HepG2 (cell line): ENCODE measurements at regions not wholly inside any gene's neighbourhood (a gene's known extent, or its start where the extent isn't known, plus 50 kb on each side); places are given as distances from the start of the nearest gene placed in this dataset.

Source experiments
- KLF9 ChIP-seq: IDR thresholded peaks from 2 replicates; pipeline ENCODE4 v1.6.1; 2016; ENCODE audit warnings: low read depth
- NCOA5 ChIP-seq: sonication (generic); formaldehyde crosslinking; IDR thresholded peaks from 2 replicates; pipeline ENCODE4 v1.4.0; 2020; ENCODE audit warnings: missing genetic modification reagents
- PITX1 ChIP-seq: sonication (generic); formaldehyde crosslinking; IDR thresholded peaks from 2 replicates; pipeline ENCODE4 v1.5.1; 2020; ENCODE audit warnings: mild to moderate bottlenecking, missing genetic modification reagents
- SOX6 ChIP-seq, 2 experiments: fragments of 450-650 bp in 1 of 2; sonication (generic) in 1 of 2; formaldehyde crosslinking in 1 of 2; IDR thresholded peaks; 2 replicates each; pipeline versions ENCODE4 v1.4.0 to v1.6.1; 2017 to 2020; ENCODE audit warnings: antibody characterized with exemption in 1 of 2, mild to moderate bottlenecking in 1 of 2, missing genetic modification reagents in 1 of 2
- STAG1 ChIP-seq: sonication (generic); formaldehyde crosslinking; IDR thresholded peaks from 2 replicates; pipeline ENCODE4 v1.4.0; 2020; ENCODE audit warnings: missing genetic modification reagents
- ZBTB7B ChIP-seq: sonication (generic); formaldehyde crosslinking; IDR thresholded peaks from 2 replicates; pipeline ENCODE4 v1.4.0; 2020; ENCODE audit warnings: missing genetic modification reagents
- ZC3H4 ChIP-seq: sonication (generic); formaldehyde crosslinking; IDR thresholded peaks from 2 replicates; pipeline ENCODE4 v1.4.0; 2020; ENCODE audit warnings: missing genetic modification reagents, borderline replicate concordance
- ZNF484 ChIP-seq: sonication (generic); formaldehyde crosslinking; IDR thresholded peaks from 2 replicates; pipeline ENCODE4 v1.5.1; 2020; ENCODE audit warnings: mild to moderate bottlenecking, low read depth, missing genetic modification reagents, borderline replicate concordance
- TF ChIP-seq, protein P1 (sequence below), 2 experiments: sonication (generic) in 1 of 2; formaldehyde crosslinking in 1 of 2; IDR thresholded peaks; 2 replicates each; pipeline versions ENCODE4 v1.4.0 to v1.6.1; 2018 to 2020; ENCODE audit warnings: missing genetic modification reagents in 2 of 2, borderline replicate concordance in 1 of 2, low read depth in 1 of 2, mild to moderate bottlenecking in 1 of 2, missing biosample characterization in 1 of 2
- TF ChIP-seq, protein P2 (sequence below): IDR thresholded peaks from 2 replicates; pipeline ENCODE4 v1.6.1; 2016; ENCODE audit warnings: mild to moderate bottlenecking
- TF ChIP-seq, protein P3 (sequence below): sonication (generic); formaldehyde crosslinking; IDR thresholded peaks from 2 replicates; pipeline ENCODE4 v1.4.0; 2020; ENCODE audit warnings: missing genetic modification reagents
- TF ChIP-seq, protein P4 (sequence below): IDR thresholded peaks from 2 replicates; pipeline ENCODE4 v1.6.1; 2016; ENCODE audit warnings: low read depth
- TF ChIP-seq, protein P5 (sequence below): sonication (generic); formaldehyde crosslinking; IDR thresholded peaks from 2 replicates; pipeline ENCODE4 v1.9.0; 2022; ENCODE audit warnings: missing genetic modification reagents, mild to moderate bottlenecking, borderline replicate concordance
- TF ChIP-seq, protein P6 (sequence below): sonication (generic); formaldehyde crosslinking; IDR thresholded peaks from 2 replicates; pipeline ENCODE4 v1.4.0; 2020; ENCODE audit warnings: missing genetic modification reagents
- TF ChIP-seq, protein P7 (sequence below): sonication (generic); formaldehyde crosslinking; IDR thresholded peaks from 2 replicates; pipeline ENCODE4 v1.4.0; 2020; ENCODE audit warnings: missing genetic modification reagents, mild to moderate bottlenecking, borderline replicate concordance

DNA sequence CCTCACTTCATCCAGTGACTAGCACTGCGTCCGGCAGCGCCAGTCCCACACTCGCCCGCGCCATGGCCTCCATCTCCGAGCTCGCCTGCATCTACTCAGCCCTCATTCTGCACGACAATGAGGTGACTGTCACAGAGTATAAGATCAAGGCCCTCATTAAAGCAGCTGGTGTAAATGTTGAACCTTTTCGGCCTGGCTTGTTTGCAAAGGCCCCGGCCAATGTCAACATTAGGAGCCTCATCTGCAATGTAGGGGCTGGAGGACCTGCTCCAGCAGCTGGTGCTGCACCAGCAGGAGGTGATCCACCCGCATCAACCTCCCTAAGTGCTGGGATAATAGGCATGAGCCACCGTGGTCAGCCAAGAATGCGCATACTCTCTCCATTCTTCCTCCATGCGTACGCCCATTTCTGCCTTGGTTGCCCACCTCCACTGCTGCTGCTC, 59.9 kb downstream of the IRF2BPL start (continued):
- TF ChIP-seq, protein P1, sequence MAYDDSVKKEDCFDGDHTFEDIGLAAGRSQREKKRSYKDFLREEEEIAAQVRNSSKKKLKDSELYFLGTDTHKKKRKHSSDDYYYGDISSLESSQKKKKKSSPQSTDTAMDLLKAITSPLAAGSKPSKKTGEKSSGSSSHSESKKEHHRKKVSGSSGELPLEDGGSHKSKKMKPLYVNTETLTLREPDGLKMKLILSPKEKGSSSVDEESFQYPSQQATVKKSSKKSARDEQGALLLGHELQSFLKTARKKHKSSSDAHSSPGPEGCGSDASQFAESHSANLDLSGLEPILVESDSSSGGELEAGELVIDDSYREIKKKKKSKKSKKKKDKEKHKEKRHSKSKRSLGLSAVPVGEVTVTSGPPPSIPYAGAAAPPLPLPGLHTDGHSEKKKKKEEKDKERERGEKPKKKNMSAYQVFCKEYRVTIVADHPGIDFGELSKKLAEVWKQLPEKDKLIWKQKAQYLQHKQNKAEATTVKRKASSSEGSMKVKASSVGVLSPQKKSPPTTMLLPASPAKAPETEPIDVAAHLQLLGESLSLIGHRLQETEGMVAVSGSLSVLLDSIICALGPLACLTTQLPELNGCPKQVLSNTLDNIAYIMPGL (CRISPR knock-in tag; IDR thresholded peaks at IDR 0.05; ENCODE audit: borderline replicate concordance in 1 of 2, low read depth in 1 of 2): peak; percentile 42 to 65; a peak in 2 of 4 replicates
- TF ChIP-seq ZNF484 (CRISPR knock-in tag): no peak
- TF ChIP-seq, protein P2, sequence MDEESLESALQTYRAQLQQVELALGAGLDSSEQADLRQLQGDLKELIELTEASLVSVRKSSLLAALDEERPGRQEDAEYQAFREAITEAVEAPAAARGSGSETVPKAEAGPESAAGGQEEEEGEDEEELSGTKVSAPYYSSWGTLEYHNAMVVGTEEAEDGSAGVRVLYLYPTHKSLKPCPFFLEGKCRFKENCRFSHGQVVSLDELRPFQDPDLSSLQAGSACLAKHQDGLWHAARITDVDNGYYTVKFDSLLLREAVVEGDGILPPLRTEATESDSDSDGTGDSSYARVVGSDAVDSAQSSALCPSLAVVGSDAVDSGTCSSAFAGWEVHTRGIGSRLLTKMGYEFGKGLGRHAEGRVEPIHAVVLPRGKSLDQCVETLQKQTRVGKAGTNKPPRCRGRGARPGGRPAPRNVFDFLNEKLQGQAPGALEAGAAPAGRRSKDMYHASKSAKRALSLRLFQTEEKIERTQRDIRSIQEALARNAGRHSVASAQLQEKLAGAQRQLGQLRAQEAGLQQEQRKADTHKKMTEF (CRISPR knock-in tag): peak; percentile 88
- no peak for TF ChIP-seq SOX6 (IDR thresholded peaks at IDR 0.05)
- peak; percentile 90 for TF ChIP-seq SOX6 (CRISPR knock-in tag; IDR thresholded peaks at IDR 0.05)
- TF ChIP-seq, protein P3, sequence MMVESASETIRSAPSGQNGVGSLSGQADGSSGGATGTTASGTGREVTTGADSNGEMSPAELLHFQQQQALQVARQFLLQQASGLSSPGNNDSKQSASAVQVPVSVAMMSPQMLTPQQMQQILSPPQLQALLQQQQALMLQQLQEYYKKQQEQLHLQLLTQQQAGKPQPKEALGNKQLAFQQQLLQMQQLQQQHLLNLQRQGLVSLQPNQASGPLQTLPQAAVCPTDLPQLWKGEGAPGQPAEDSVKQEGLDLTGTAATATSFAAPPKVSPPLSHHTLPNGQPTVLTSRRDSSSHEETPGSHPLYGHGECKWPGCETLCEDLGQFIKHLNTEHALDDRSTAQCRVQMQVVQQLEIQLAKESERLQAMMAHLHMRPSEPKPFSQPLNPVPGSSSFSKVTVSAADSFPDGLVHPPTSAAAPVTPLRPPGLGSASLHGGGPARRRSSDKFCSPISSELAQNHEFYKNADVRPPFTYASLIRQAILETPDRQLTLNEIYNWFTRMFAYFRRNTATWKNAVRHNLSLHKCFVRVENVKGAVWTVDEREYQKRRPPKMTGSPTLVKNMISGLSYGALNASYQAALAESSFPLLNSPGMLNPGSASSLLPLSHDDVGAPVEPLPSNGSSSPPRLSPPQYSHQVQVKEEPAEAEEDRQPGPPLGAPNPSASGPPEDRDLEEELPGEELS (CRISPR knock-in tag): peak; percentile 85
- TF ChIP-seq STAG1 (CRISPR knock-in tag): peak; percentile 75
- TF ChIP-seq, protein P4, sequence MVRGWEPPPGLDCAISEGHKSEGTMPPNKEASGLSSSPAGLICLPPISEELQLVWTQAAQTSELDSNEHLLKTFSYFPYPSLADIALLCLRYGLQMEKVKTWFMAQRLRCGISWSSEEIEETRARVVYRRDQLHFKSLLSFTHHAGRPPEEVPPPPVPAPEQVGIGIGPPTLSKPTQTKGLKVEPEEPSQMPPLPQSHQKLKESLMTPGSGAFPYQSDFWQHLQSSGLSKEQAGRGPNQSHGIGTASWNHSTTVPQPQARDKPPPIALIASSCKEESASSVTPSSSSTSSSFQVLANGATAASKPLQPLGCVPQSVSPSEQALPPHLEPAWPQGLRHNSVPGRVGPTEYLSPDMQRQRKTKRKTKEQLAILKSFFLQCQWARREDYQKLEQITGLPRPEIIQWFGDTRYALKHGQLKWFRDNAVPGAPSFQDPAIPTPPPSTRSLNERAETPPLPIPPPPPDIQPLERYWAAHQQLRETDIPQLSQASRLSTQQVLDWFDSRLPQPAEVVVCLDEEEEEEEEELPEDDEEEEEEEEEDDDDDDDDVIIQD (CRISPR knock-in tag): 0 out of 2 replicates have a peak, but pooled peaks have one; percentile 51
- TF ChIP-seq KLF9 (CRISPR knock-in tag): no peak
- no peak for TF ChIP-seq ZC3H4
- TF ChIP-seq, protein P5, sequence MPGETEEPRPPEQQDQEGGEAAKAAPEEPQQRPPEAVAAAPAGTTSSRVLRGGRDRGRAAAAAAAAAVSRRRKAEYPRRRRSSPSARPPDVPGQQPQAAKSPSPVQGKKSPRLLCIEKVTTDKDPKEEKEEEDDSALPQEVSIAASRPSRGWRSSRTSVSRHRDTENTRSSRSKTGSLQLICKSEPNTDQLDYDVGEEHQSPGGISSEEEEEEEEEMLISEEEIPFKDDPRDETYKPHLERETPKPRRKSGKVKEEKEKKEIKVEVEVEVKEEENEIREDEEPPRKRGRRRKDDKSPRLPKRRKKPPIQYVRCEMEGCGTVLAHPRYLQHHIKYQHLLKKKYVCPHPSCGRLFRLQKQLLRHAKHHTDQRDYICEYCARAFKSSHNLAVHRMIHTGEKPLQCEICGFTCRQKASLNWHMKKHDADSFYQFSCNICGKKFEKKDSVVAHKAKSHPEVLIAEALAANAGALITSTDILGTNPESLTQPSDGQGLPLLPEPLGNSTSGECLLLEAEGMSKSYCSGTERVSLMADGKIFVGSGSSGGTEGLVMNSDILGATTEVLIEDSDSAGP (CRISPR knock-in tag): peak; percentile 76
- peak; percentile 81; the same call in 1 of the 2 replicates for TF ChIP-seq ZBTB7B
- TF ChIP-seq PITX1: peak; percentile 74; the same call in 1 of the 2 replicates
- TF ChIP-seq, protein P6, sequence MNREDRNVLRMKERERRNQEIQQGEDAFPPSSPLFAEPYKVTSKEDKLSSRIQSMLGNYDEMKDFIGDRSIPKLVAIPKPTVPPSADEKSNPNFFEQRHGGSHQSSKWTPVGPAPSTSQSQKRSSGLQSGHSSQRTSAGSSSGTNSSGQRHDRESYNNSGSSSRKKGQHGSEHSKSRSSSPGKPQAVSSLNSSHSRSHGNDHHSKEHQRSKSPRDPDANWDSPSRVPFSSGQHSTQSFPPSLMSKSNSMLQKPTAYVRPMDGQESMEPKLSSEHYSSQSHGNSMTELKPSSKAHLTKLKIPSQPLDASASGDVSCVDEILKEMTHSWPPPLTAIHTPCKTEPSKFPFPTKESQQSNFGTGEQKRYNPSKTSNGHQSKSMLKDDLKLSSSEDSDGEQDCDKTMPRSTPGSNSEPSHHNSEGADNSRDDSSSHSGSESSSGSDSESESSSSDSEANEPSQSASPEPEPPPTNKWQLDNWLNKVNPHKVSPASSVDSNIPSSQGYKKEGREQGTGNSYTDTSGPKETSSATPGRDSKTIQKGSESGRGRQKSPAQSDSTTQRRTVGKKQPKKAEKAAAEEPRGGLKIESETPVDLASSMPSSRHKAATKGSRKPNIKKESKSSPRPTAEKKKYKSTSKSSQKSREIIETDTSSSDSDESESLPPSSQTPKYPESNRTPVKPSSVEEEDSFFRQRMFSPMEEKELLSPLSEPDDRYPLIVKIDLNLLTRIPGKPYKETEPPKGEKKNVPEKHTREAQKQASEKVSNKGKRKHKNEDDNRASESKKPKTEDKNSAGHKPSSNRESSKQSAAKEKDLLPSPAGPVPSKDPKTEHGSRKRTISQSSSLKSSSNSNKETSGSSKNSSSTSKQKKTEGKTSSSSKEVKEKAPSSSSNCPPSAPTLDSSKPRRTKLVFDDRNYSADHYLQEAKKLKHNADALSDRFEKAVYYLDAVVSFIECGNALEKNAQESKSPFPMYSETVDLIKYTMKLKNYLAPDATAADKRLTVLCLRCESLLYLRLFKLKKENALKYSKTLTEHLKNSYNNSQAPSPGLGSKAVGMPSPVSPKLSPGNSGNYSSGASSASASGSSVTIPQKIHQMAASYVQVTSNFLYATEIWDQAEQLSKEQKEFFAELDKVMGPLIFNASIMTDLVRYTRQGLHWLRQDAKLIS: no peak
- no peak for TF ChIP-seq NCOA5 (CRISPR knock-in tag)
- TF ChIP-seq, protein P7, sequence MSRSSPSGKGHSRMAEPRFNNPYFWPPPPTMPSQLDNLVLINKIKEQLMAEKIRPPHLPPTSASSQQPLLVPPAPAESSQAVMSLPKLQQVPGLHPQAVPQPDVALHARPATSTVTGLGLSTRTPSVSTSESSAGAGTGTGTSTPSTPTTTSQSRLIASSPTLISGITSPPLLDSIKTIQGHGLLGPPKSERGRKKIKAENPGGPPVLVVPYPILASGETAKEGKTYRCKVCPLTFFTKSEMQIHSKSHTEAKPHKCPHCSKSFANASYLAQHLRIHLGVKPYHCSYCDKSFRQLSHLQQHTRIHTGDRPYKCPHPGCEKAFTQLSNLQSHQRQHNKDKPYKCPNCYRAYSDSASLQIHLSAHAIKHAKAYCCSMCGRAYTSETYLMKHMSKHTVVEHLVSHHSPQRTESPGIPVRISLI (CRISPR knock-in tag): peak; percentile 43; the same call in 1 of the 2 replicates
